WTC11 (cell line): ENCODE measurements at regions not wholly inside any gene's neighbourhood (a gene's known extent, or its start where the extent isn't known, plus 50 kb on each side); places are given as distances from the start of the nearest gene placed in this dataset.

Experiments
- ATAC-seq: fragments of 200-7000 bp; cut with Tn5 transposase; 2 replicates; pipeline ENCODE4 v1.10.0; 2021; ENCODE audit warnings: mild to moderate bottlenecking, moderate library complexity
- CTCF ChIA-PET: fragments of 300-600 bp; sonication (Branson Sonifier 250); formaldehyde crosslinking; loops from one replicate; lab custom pipeline; 2021; ENCODE audit warnings: antibody characterized with exemption; lab: Charles Lee
- POLR2A ChIA-PET: fragments of 350-600 bp; sonication (Branson Sonifier 250); formaldehyde crosslinking; loops from one replicate; lab custom pipeline; 2021; ENCODE audit warnings: antibody characterized with exemption; lab: Charles Lee
- DNase-seq: peaks from one replicate; pipeline ENCODE4 v3.0.0; 2021; ENCODE audit warnings: low spot score
- H3K27ac Mint-ChIP-seq: 2 replicates; pipeline ENCODE4 v1.8.0; 2021; ENCODE audit warnings: mixed read lengths
- H3K27me3 Mint-ChIP-seq: 2 replicates; pipeline ENCODE4 v1.8.0; 2021; ENCODE audit warnings: low read depth, mild to moderate bottlenecking, moderate library complexity, mixed read lengths
- H3K36me3 Mint-ChIP-seq: 2 replicates; pipeline ENCODE4 v1.8.0; 2021; ENCODE audit warnings: mixed read lengths
- H3K4me1 Mint-ChIP-seq: 2 replicates; pipeline ENCODE4 v1.8.0; 2022; ENCODE audit warnings: mixed read lengths
- H3K4me3 Mint-ChIP-seq: 2 replicates; pipeline ENCODE4 v1.8.0; 2021; ENCODE audit warnings: mild to moderate bottlenecking, moderate library complexity, mixed read lengths
- H3K9me3 Mint-ChIP-seq: 2 replicates; pipeline ENCODE4 v1.8.0; 2021; ENCODE audit warnings: mixed read lengths
- AFF4 ChIP-seq: sonication (generic); formaldehyde crosslinking; IDR thresholded peaks from 2 replicates; pipeline ENCODE4 v1.8.1; 2023; ENCODE audit warnings: mild to moderate bottlenecking, missing genetic modification reagents, borderline replicate concordance
- CBFB ChIP-seq: sonication (generic); formaldehyde crosslinking; IDR thresholded peaks from 2 replicates; pipeline ENCODE4 v1.8.1; 2022; ENCODE audit warnings: mild to moderate bottlenecking, low read depth, missing genetic modification reagents
- GTF2I ChIP-seq: fragments of 250-450 bp; sonication (Bioruptor Pico); conservative IDR thresholded peaks from 2 replicates; pipeline ENCODE4 v1.4.0; 2021; ENCODE audit warnings: mild to moderate bottlenecking
- JUN ChIP-seq: sonication (generic); formaldehyde crosslinking; IDR thresholded peaks from 2 replicates; pipeline ENCODE4 v1.8.0; 2023; ENCODE audit warnings: mild to moderate bottlenecking, missing genetic modification reagents
- KAT7 ChIP-seq: sonication (generic); formaldehyde crosslinking; IDR thresholded peaks from 2 replicates; pipeline ENCODE4 v1.8.1; 2023; ENCODE audit warnings: missing genetic modification reagents, mild to moderate bottlenecking, borderline replicate concordance
- NFE2L1 ChIP-seq: sonication (generic); formaldehyde crosslinking; IDR thresholded peaks from 2 replicates; pipeline ENCODE4 v1.8.1; 2023; ENCODE audit warnings: missing genetic modification reagents
- NFYB ChIP-seq: sonication (generic); formaldehyde crosslinking; conservative IDR thresholded peaks from 2 replicates; pipeline ENCODE4 v1.8.0; 2022; ENCODE audit warnings: low read depth, missing genetic modification reagents
- RELA ChIP-seq: sonication (generic); formaldehyde crosslinking; IDR thresholded peaks from 2 replicates; pipeline ENCODE4 v1.8.1; 2022; ENCODE audit warnings: missing genetic modification reagents, mild to moderate bottlenecking, borderline replicate concordance
- SP1 ChIP-seq: sonication (generic); formaldehyde crosslinking; conservative IDR thresholded peaks from 2 replicates; pipeline ENCODE4 v1.8.1; 2022; ENCODE audit warnings: missing genetic modification reagents
- TEAD4 ChIP-seq: sonication (generic); formaldehyde crosslinking; IDR thresholded peaks from 2 replicates; pipeline ENCODE4 v1.8.0; 2022; ENCODE audit warnings: mild to moderate bottlenecking, missing genetic modification reagents
- TP53 ChIP-seq: sonication (generic); formaldehyde crosslinking; IDR thresholded peaks from 2 replicates; pipeline ENCODE4 v1.8.1; 2023; ENCODE audit warnings: mild to moderate bottlenecking, missing genetic modification reagents
- ZNF121 ChIP-seq: sonication (generic); formaldehyde crosslinking; IDR thresholded peaks from 2 replicates; pipeline ENCODE4 v1.8.0; 2023; ENCODE audit warnings: missing genetic modification reagents
- ZNF512 ChIP-seq: sonication (generic); formaldehyde crosslinking; IDR thresholded peaks from 2 replicates; pipeline ENCODE4 v1.8.1; 2022; ENCODE audit warnings: missing genetic modification reagents, borderline replicate concordance
- TF ChIP-seq, protein P1 (sequence below): sonication (generic); formaldehyde crosslinking; IDR thresholded peaks from 2 replicates; pipeline ENCODE4 v1.8.0; 2023; ENCODE audit warnings: missing genetic modification reagents, mild to moderate bottlenecking, borderline replicate concordance
- TF ChIP-seq, protein P2 (sequence below): fragments of 250-450 bp; sonication (Bioruptor Pico); IDR thresholded peaks from 2 replicates; pipeline ENCODE4 v1.8.0; 2021; ENCODE audit warnings: mild to moderate bottlenecking

DNA sequence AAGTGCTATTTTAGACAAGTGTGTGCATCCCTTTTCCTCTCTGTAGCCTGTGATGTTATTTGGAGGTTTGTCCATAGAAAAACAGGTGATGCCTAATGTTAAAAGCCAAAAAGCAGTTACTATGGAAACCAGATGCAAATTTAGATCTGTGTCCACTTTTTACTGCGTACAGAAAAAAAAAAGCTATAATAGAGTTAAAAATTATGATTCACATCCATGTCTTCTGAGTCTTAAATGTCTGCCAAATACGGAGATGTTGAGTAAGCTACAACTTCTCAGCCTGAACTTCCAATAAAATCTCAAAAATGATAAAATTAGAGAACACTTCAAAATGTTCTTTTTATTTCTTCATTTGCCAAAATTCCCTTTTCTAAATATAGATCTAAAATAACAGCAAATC is 74.2 kb upstream of the GAP43 start (continued):
- TF ChIP-seq, protein P1, sequence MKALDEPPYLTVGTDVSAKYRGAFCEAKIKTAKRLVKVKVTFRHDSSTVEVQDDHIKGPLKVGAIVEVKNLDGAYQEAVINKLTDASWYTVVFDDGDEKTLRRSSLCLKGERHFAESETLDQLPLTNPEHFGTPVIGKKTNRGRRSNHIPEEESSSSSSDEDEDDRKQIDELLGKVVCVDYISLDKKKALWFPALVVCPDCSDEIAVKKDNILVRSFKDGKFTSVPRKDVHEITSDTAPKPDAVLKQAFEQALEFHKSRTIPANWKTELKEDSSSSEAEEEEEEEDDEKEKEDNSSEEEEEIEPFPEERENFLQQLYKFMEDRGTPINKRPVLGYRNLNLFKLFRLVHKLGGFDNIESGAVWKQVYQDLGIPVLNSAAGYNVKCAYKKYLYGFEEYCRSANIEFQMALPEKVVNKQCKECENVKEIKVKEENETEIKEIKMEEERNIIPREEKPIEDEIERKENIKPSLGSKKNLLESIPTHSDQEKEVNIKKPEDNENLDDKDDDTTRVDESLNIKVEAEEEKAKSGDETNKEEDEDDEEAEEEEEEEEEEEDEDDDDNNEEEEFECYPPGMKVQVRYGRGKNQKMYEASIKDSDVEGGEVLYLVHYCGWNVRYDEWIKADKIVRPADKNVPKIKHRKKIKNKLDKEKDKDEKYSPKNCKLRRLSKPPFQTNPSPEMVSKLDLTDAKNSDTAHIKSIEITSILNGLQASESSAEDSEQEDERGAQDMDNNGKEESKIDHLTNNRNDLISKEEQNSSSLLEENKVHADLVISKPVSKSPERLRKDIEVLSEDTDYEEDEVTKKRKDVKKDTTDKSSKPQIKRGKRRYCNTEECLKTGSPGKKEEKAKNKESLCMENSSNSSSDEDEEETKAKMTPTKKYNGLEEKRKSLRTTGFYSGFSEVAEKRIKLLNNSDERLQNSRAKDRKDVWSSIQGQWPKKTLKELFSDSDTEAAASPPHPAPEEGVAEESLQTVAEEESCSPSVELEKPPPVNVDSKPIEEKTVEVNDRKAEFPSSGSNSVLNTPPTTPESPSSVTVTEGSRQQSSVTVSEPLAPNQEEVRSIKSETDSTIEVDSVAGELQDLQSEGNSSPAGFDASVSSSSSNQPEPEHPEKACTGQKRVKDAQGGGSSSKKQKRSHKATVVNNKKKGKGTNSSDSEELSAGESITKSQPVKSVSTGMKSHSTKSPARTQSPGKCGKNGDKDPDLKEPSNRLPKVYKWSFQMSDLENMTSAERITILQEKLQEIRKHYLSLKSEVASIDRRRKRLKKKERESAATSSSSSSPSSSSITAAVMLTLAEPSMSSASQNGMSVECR (CRISPR knock-in tag) = no peak
- TF ChIP-seq NFYB (CRISPR knock-in tag) (no peak), ZNF512 (no peak)
- TF ChIP-seq, all 79 proteins: peak for 0

DNA sequence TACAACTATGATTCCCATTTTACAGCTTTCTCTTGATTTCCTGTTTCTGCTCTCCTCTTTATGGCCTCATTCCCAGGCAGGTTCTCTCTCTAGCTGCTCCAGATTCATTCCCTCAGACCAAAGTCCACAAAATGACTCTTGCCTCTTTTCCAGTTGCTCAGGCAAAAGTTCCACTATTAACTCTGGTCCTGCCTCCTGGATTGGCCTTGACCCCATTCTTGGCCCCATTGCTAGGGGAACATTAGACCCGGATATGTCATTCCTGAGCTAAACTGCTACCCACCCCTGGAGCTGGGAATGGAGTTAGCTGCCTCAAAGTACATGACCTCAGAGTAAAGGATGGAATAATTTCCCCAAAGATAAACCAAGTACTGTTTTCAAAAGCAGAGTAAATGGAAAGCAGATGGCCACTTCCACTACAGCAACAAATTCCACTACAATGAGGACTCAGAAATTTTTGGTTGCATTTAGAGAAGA is 73.0 kb upstream of the GAP43 start:
- ATAC-seq (no peak), DNase-seq (no peak)
- peaks cover 32% of the 10 kb centered on the region for H3K4me1 Mint-ChIP-seq
- no peak for TF ChIP-seq CBFB
- no peak for TF ChIP-seq AFF4 (CRISPR knock-in tag)
- TF ChIP-seq ZNF121 (CRISPR knock-in tag) = no peak
- TF ChIP-seq NFE2L1 (CRISPR knock-in tag) = no peak
- no peak for TF ChIP-seq SP1 (CRISPR knock-in tag)
- no peak overlapping the region for H3K27ac Mint-ChIP-seq
- POLR2A ChIA-PET = no interaction called here
- no peak overlapping the region for H3K4me3 Mint-ChIP-seq
- no peaks in the 10 kb centered on the region for H3K36me3 Mint-ChIP-seq
- peaks cover 31% of the 10 kb centered on the region for H3K27me3 Mint-ChIP-seq
- no peaks in the 10 kb centered on the region for H3K9me3 Mint-ChIP-seq
- CTCF ChIA-PET = no interaction called here

- H3K4me1 Mint-ChIP-seq = peaks cover 37% of the 10 kb centered on the region
- CTCF ChIA-PET = no interaction called here
- no peak for TF ChIP-seq KAT7 (CRISPR knock-in tag)
- TF ChIP-seq GTF2I (CRISPR knock-in tag) = no peak
- no peak for TF ChIP-seq TP53 (CRISPR knock-in tag)
- TF ChIP-seq TEAD4 (CRISPR knock-in tag) = no peak
- no peak for TF ChIP-seq JUN
- TF ChIP-seq, protein P2, sequence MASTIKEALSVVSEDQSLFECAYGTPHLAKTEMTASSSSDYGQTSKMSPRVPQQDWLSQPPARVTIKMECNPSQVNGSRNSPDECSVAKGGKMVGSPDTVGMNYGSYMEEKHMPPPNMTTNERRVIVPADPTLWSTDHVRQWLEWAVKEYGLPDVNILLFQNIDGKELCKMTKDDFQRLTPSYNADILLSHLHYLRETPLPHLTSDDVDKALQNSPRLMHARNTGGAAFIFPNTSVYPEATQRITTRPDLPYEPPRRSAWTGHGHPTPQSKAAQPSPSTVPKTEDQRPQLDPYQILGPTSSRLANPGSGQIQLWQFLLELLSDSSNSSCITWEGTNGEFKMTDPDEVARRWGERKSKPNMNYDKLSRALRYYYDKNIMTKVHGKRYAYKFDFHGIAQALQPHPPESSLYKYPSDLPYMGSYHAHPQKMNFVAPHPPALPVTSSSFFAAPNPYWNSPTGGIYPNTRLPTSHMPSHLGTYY (CRISPR knock-in tag) = no peak
- TF ChIP-seq RELA = no peak
- TF ChIP-seq, all 79 proteins: peak for 0
- DNase-seq (no peak), ATAC-seq (no peak)
- H3K4me3 Mint-ChIP-seq = no peak overlapping the region
- H3K36me3 Mint-ChIP-seq = no peaks in the 10 kb centered on the region
- peaks cover 38% of the 10 kb centered on the region for H3K27me3 Mint-ChIP-seq
- POLR2A ChIA-PET = no interaction called here
- no peak overlapping the region for H3K27ac Mint-ChIP-seq
- no peaks in the 10 kb centered on the region for H3K9me3 Mint-ChIP-seq
These were observed 72.3 kb upstream of the GAP43 start for GRCh38 chr3:115551016-115551415.
